OCI-LY1 (cell line): ENCODE measurements at regions not wholly inside any gene's neighbourhood (a gene's known extent, or its start where the extent isn't known, plus 50 kb on each side); places are given as distances from the start of the nearest gene placed in this dataset.

Source experiments
- H2AFZ ChIP-seq: fragments of 200-600 bp; sonication (generic), shearing (Covaris generic); 2 replicates; pipeline ENCODE4 v1.6.0; 2014; ENCODE audit warnings: antibody characterized with exemption, mild to moderate bottlenecking, low read length
- H3F3A ChIP-seq: fragments of 200-600 bp; sonication (generic), shearing (Covaris generic); 2 replicates; pipeline ENCODE4 v1.6.0; 2014; ENCODE audit warnings: mild to moderate bottlenecking, antibody characterized with exemption, low read length, moderate library complexity; ENCODE audit not compliant: insufficient read depth
- H3K27ac ChIP-seq: fragments of 200-600 bp; sonication (generic); 2 replicates; pipeline ENCODE4 v1.5.1; 2014; ENCODE audit warnings: low read length, mixed run types, mild to moderate bottlenecking, low read depth; ENCODE audit not compliant: poor library complexity, severe bottlenecking
- H3K27me3 ChIP-seq: fragments of 200-600 bp; sonication (generic); 2 replicates; pipeline ENCODE4 v1.6.0; 2014; ENCODE audit warnings: antibody characterized with exemption, mild to moderate bottlenecking, low read length, moderate library complexity; ENCODE audit not compliant: insufficient read depth
- H3K36me3 ChIP-seq: fragments of 200-600 bp; sonication (generic); 2 replicates; pipeline ENCODE4 v1.6.1; 2014; ENCODE audit warnings: mild to moderate bottlenecking, antibody characterized with exemption, low read length, moderate library complexity, mixed read lengths; ENCODE audit not compliant: insufficient read depth
- H3K4me1 ChIP-seq: fragments of 200-600 bp; sonication (generic); 2 replicates; pipeline ENCODE4 v1.5.1; 2014; ENCODE audit warnings: mild to moderate bottlenecking, low read length, moderate library complexity; ENCODE audit not compliant: insufficient read depth, severe bottlenecking
- H3K4me2 ChIP-seq: fragments of 200-600 bp; sonication (generic), shearing (Covaris generic); 2 replicates; pipeline ENCODE4 v1.6.1; 2014; ENCODE audit warnings: low read length
- H3K4me3 ChIP-seq: fragments of 200-600 bp; sonication (generic); 2 replicates; pipeline ENCODE4 v1.5.1; 2014; ENCODE audit warnings: low read length, low read depth, mild to moderate bottlenecking, mixed read lengths; ENCODE audit not compliant: poor library complexity, severe bottlenecking
- H3K79me2 ChIP-seq: fragments of 200-600 bp; shearing (Covaris generic); 2 replicates; pipeline ENCODE4 v1.6.1; 2016; ENCODE audit warnings: mixed run types, low read length, mixed read lengths; ENCODE audit not compliant: insufficient read depth
- H3K9ac ChIP-seq: fragments of 200-600 bp; sonication (generic), shearing (Covaris generic); 2 replicates; pipeline ENCODE4 v1.6.1; 2014; ENCODE audit warnings: mild to moderate bottlenecking, low read length, mixed read lengths
- H3K9me2 ChIP-seq: fragments of 200-600 bp; sonication (generic), shearing (Covaris generic); 2 replicates; pipeline ENCODE4 v1.6.1; 2014; ENCODE audit warnings: low read depth, mild to moderate bottlenecking, low read length, mixed read lengths
- H3K9me3 ChIP-seq: fragments of 200-600 bp; shearing (Covaris generic); 2 replicates; pipeline ENCODE4 v1.6.1; 2014; ENCODE audit warnings: low read length, mixed read lengths
- H4K20me1 ChIP-seq: fragments of 200-600 bp; sonication (generic), shearing (Covaris generic); 2 replicates; pipeline ENCODE4 v1.6.0; 2016; ENCODE audit warnings: mild to moderate bottlenecking, low read length; ENCODE audit not compliant: insufficient read depth
- EZH2 ChIP-seq: fragments of 200-600 bp; sonication (generic), shearing (Covaris generic); IDR thresholded peaks from 2 replicates; pipeline ENCODE4 v1.8.0; 2017; ENCODE audit warnings: borderline replicate concordance, mixed run types, mild to moderate bottlenecking, antibody characterized with exemption, low read length, moderate library complexity, mixed read lengths
- TF ChIP-seq, protein P1 (sequence below): fragments of 200-600 bp; sonication (generic), shearing (Covaris generic); IDR thresholded peaks from 2 replicates; pipeline ENCODE4 v1.5.1; 2017; ENCODE audit warnings: mild to moderate bottlenecking, antibody characterized with exemption, low read length, moderate library complexity, mixed read lengths

DNA sequence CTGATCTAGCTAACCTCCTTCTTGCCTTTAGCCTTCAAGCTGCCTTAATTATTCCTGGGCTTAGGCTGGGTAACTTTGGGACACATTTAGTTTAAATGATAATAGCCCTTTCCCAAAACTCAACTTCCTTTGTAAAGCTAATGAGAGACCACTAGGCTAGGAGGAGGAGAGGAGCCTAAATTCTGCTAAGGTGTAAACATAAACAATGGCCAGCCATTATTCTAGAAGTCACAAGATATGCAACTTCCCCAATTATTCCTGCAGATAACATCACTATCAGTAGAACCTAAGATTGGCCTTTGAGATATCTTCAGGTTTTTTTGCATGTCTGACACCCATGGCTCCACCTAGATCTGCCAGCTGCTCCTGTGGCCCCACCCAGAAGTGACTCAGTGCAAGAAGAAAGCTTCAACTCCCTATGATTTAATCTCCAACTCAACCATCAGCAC is 131.2 kb upstream of the FAM20A start:
- Histone ChIP-seq H3K4me2 (no peak overlapping the region), H3K9me3 (no peaks in the 10 kb centered on the region), H3K27me3 (no peaks in the 10 kb centered on the region), H3K4me3 (no peak overlapping the region), H3K9me2 (no peaks in the 10 kb centered on the region), H4K20me1 (no peaks in the 10 kb centered on the region), H3K36me3 (no peaks in the 10 kb centered on the region), H3K27ac (no peak overlapping the region), H2AFZ (no peak overlapping the region), H3F3A (no peaks in the 10 kb centered on the region), H3K4me1 (no peaks in the 10 kb centered on the region), H3K79me2 (no peaks in the 10 kb centered on the region), H3K9ac (no peak overlapping the region)
- TF ChIP-seq, protein P1, sequence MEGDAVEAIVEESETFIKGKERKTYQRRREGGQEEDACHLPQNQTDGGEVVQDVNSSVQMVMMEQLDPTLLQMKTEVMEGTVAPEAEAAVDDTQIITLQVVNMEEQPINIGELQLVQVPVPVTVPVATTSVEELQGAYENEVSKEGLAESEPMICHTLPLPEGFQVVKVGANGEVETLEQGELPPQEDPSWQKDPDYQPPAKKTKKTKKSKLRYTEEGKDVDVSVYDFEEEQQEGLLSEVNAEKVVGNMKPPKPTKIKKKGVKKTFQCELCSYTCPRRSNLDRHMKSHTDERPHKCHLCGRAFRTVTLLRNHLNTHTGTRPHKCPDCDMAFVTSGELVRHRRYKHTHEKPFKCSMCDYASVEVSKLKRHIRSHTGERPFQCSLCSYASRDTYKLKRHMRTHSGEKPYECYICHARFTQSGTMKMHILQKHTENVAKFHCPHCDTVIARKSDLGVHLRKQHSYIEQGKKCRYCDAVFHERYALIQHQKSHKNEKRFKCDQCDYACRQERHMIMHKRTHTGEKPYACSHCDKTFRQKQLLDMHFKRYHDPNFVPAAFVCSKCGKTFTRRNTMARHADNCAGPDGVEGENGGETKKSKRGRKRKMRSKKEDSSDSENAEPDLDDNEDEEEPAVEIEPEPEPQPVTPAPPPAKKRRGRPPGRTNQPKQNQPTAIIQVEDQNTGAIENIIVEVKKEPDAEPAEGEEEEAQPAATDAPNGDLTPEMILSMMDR = no peak
- TF ChIP-seq EZH2 = no peak

DNA sequence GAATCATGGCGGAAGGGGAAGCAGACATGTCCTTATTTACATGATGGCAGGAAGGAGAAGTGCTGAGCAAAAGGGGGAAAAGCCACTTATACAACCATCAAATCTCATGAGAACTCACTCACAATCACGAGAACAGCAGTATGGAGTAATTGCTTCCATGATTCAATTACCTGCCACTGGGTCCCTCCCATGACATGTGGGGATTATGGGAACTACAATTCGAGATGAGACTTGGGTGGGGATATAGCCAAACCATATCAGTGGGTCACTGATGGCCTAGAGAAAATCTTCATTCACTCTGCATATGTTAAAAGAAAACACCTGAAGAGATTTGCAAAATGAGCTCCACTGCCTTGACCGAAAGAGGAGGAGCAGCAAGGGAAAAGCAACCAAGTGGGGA is 130.3 kb upstream of the FAM20A start:
- no peaks in the 10 kb centered on the region for H3K9me2 ChIP-seq
- H3K9ac ChIP-seq = no peak overlapping the region
- H3K9me3 ChIP-seq = no peaks in the 10 kb centered on the region
- no peak overlapping the region for H2AFZ ChIP-seq
- no peak overlapping the region for H3K4me2 ChIP-seq
- H4K20me1 ChIP-seq = no peaks in the 10 kb centered on the region
- no peak overlapping the region for H3K27ac ChIP-seq
- H3K36me3 ChIP-seq = no peaks in the 10 kb centered on the region
- H3K27me3 ChIP-seq = no peaks in the 10 kb centered on the region
- no peak for TF ChIP-seq EZH2
- TF ChIP-seq, protein P1 = no peak
- H3K4me3 ChIP-seq = no peak overlapping the region
- no peaks in the 10 kb centered on the region for H3F3A ChIP-seq
- H3K4me1 ChIP-seq = no peaks in the 10 kb centered on the region
- no peaks in the 10 kb centered on the region for H3K79me2 ChIP-seq

DNA sequence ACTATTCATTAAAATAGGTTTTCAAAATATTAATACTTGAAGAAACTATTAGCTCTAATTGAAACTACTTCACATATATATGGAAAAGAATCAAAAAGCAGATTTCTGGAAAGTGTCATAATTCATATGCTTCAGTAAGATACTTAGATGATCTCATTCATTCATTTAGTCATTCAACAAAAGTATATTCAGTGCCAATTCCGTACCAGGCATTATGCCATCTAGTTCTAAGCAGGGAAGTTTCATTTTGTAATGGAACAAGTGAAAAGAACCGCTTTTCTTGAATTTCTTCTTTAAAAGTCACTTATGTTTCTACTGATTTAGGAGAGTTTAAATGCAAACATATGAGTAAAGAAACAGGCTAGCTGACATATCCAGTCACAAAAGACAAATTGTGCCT is 118.3 kb upstream of the FAM20A start:
- Histone ChIP-seq H3K27me3 (no peaks in the 10 kb centered on the region), H3K9ac (no peak overlapping the region), H3K4me2 (no peak overlapping the region), H3F3A (no peaks in the 10 kb centered on the region), H3K9me3 (no peaks in the 10 kb centered on the region), H3K27ac (no peak overlapping the region), H2AFZ (no peak overlapping the region), H3K4me3 (no peak overlapping the region), H3K4me1 (no peaks in the 10 kb centered on the region), H3K79me2 (no peaks in the 10 kb centered on the region), H3K36me3 (no peaks in the 10 kb centered on the region), H3K9me2 (no peaks in the 10 kb centered on the region), H4K20me1 (no peaks in the 10 kb centered on the region)
- TF ChIP-seq, protein P1 = no peak
- no peak for TF ChIP-seq EZH2
